H1 (cell line): ENCODE measurements at regions not wholly inside any gene's neighbourhood (a gene's known extent, or its start where the extent isn't known, plus 50 kb on each side); places are given as distances from the start of the nearest gene placed in this dataset.

Source experiments
- CTCF ChIA-PET: fragments of 300-600 bp; sonication (Branson Sonifier 250); formaldehyde crosslinking; loops from one replicate; lab custom pipeline; 2021; ENCODE audit not compliant: partially characterized antibody; lab: Charles Lee
- POLR2A ChIA-PET: fragments of 300-600 bp; sonication (Branson Sonifier 250); formaldehyde crosslinking; loops from one replicate; lab custom pipeline; 2021; ENCODE audit warnings: inconsistent platforms; ENCODE audit not compliant: partially characterized antibody; lab: Charles Lee
- DNase-seq, 2 experiments: peaks; one replicate each; pipeline versions ENCODE4 v3.0.0 to v3.0.0-alpha.2; 2010 to 2022; ENCODE audit warnings: low spot score in 2 of 2, low read depth in 1 of 2, mixed read lengths in 1 of 2
- FAIRE-seq: peaks from 2 replicates; lab custom pipeline; 2011; peaks lifted over from hg19 to GRCh38; lab: Jason Lieb, UNC
- H2AFZ ChIP-seq: 2 replicates; pipeline ENCODE4 v1.8.1; 2012; ENCODE audit warnings: low read length, inconsistent platforms
- H2AK5ac ChIP-seq: 2 replicates; pipeline ENCODE4 v1.6.1; 2013; ENCODE audit warnings: low read depth, low read length
- H2BK120ac ChIP-seq: replicated peaks from 2 replicates; pipeline ENCODE3; 2013; ENCODE audit warnings: low read depth, low read length, inconsistent platforms
- H2BK12ac ChIP-seq: 2 replicates; pipeline ENCODE4 v1.6.1; 2013; ENCODE audit warnings: low read depth, low read length
- H2BK15ac ChIP-seq: 2 replicates; pipeline ENCODE4 v1.6.1; 2013; ENCODE audit warnings: low read length
- H2BK20ac ChIP-seq: 2 replicates; pipeline ENCODE4 v1.6.1; 2013; ENCODE audit warnings: low read length
- H2BK5ac ChIP-seq: 2 replicates; pipeline ENCODE4 v1.6.1; 2013; ENCODE audit warnings: low read depth, low read length
- H3K14ac ChIP-seq: 2 replicates; pipeline ENCODE4 v1.6.1; 2013; ENCODE audit warnings: inconsistent platforms; ENCODE audit not compliant: insufficient read length
- H3K18ac ChIP-seq: 2 replicates; pipeline ENCODE4 v1.6.1; 2013; ENCODE audit warnings: low read length; ENCODE audit errors: extremely low read depth
- H3K23ac ChIP-seq: 2 replicates; pipeline ENCODE4 v1.6.1; 2013; ENCODE audit warnings: inconsistent platforms; ENCODE audit not compliant: insufficient read length
- H3K23me2 ChIP-seq: 2 replicates; pipeline ENCODE4 v1.6.1; 2013; ENCODE audit warnings: low read depth, low read length
- H3K27ac ChIP-seq: 2 replicates; pipeline ENCODE4 v1.6.1; 2011; ENCODE audit warnings: low read depth, low read length, inconsistent platforms
- H3K27me3 ChIP-seq, 4 experiments: replicated peaks in 1 of 4; 1 replicate in 1 of 4; 2 replicates in 3 of 4; pipeline versions ENCODE4 v1.6.1 to v1.8.1; 2011 to 2013; ENCODE audit warnings: low read length in 3 of 4, mild to moderate bottlenecking in 3 of 4, inconsistent platforms in 2 of 4, mixed read lengths in 2 of 4, moderate library complexity in 1 of 4; ENCODE audit not compliant: control insufficient read depth in 3 of 4, insufficient read depth in 3 of 4; ENCODE audit errors: extremely low read depth in 1 of 4
- H3K36me3 ChIP-seq, 4 experiments: 2 replicates each; pipeline versions ENCODE4 v1.6.1 to v1.8.1; 2011 to 2013; ENCODE audit warnings: mild to moderate bottlenecking in 4 of 4, low read length in 3 of 4, moderate library complexity in 2 of 4, control low read depth in 1 of 4, inconsistent platforms in 1 of 4; ENCODE audit not compliant: insufficient read depth in 4 of 4, control insufficient read depth in 2 of 4
- H3K4ac ChIP-seq: replicated peaks from 2 replicates; pipeline ENCODE3; 2013; ENCODE audit warnings: low read length, low read depth, mixed read lengths, inconsistent platforms; ENCODE audit not compliant: insufficient read length
- H3K4me1 ChIP-seq, 4 experiments: replicated peaks in 1 of 4; 1 replicate in 1 of 4; 2 replicates in 3 of 4; pipeline versions ENCODE4 v1.6.1 to v1.8.1; 2011 to 2013; ENCODE audit warnings: low read length in 3 of 4, inconsistent platforms in 2 of 4, mixed read lengths in 1 of 4; ENCODE audit not compliant: insufficient read depth in 4 of 4, control insufficient read depth in 3 of 4
- H3K4me2 ChIP-seq, 2 experiments: 2 replicates each; pipeline versions ENCODE4 v1.6.1 to v1.8.1; 2011 to 2013; ENCODE audit warnings: low read depth in 2 of 2, low read length in 2 of 2, control low read depth in 1 of 2, inconsistent platforms in 1 of 2, mild to moderate bottlenecking in 1 of 2; ENCODE audit not compliant: insufficient read depth in 1 of 2
- H3K4me3 ChIP-seq, 4 experiments: fragments of 200-600, 300-600 bp in 1 of 4; sonication (generic), shearing (Covaris generic), sonication (Bioruptor Twin) in 1 of 4; 2 replicates each; pipeline versions ENCODE4 v1.5.1 to v1.8.1; 2011 to 2016; ENCODE audit warnings: low read length in 4 of 4, low read depth in 3 of 4, control low read depth in 2 of 4, inconsistent platforms in 2 of 4, mild to moderate bottlenecking in 2 of 4, mixed read lengths in 1 of 4, moderate library complexity in 1 of 4; ENCODE audit not compliant: insufficient read depth in 2 of 4; ENCODE audit errors: extremely low read depth in 1 of 4
- H3K56ac ChIP-seq: replicated peaks from 2 replicates; pipeline ENCODE3; 2013; ENCODE audit warnings: low read depth, mild to moderate bottlenecking, mixed read lengths, low read length, inconsistent platforms; ENCODE audit not compliant: insufficient read length
- H3K79me1 ChIP-seq: 2 replicates; pipeline ENCODE4 v1.6.1; 2013; ENCODE audit warnings: low read depth, low read length, control low read depth
- H3K79me2 ChIP-seq, 2 experiments: 2 replicates each; pipeline versions ENCODE4 v1.6.1 to v1.8.1; 2012 to 2013; ENCODE audit warnings: low read length in 2 of 2, mild to moderate bottlenecking in 2 of 2, inconsistent platforms in 1 of 2; ENCODE audit not compliant: insufficient read depth in 2 of 2, control insufficient read depth in 1 of 2
- H3K9ac ChIP-seq, 4 experiments: replicated peaks in 1 of 4; 1 replicate in 1 of 4; 2 replicates in 3 of 4; pipeline versions ENCODE4 v1.6.1 to v1.8.1; 2011 to 2013; ENCODE audit warnings: low read depth in 3 of 4, low read length in 3 of 4, control low read depth in 2 of 4, mild to moderate bottlenecking in 2 of 4, moderate library complexity in 2 of 4, inconsistent platforms in 1 of 4; ENCODE audit errors: extremely low read depth in 1 of 4
- H3K9me3 ChIP-seq, 2 experiments: 2 replicates each; pipeline versions ENCODE4 v1.6.1 to v1.8.1; 2012 to 2013; ENCODE audit warnings: mild to moderate bottlenecking in 2 of 2, moderate library complexity in 2 of 2, control low read depth in 1 of 2, inconsistent platforms in 1 of 2, low read depth in 1 of 2, low read length in 1 of 2, mixed read lengths in 1 of 2; ENCODE audit not compliant: insufficient read depth in 2 of 2
- H4K20me1 ChIP-seq, 2 experiments: replicated peaks in 1 of 2; 2 replicates each; pipeline versions ENCODE3 to v1.8.1; 2011 to 2013; ENCODE audit warnings: inconsistent platforms in 2 of 2, low read length in 2 of 2, mild to moderate bottlenecking in 1 of 2; ENCODE audit not compliant: insufficient read depth in 2 of 2, control insufficient read depth in 1 of 2
- H4K5ac ChIP-seq: 2 replicates; pipeline ENCODE4 v1.6.1; 2013; ENCODE audit warnings: low read length, low read depth, mixed read lengths, inconsistent platforms; ENCODE audit not compliant: insufficient read length
- H4K8ac ChIP-seq: 2 replicates; pipeline ENCODE4 v1.8.0; 2013; ENCODE audit warnings: mild to moderate bottlenecking, moderate library complexity, low read length, inconsistent platforms; ENCODE audit not compliant: insufficient read depth; ENCODE audit errors: extremely low read depth
- H4K91ac ChIP-seq: replicated peaks from 2 replicates; pipeline ENCODE3; 2013; ENCODE audit warnings: low read length, mixed read lengths, inconsistent platforms; ENCODE audit not compliant: insufficient read length
- ASH2L ChIP-seq: fragments of 200-600, 300-600 bp; sonication (generic); IDR thresholded peaks from one replicate; pipeline ENCODE4 v1.7.1; 2017; ENCODE audit warnings: low read length
- ATF2 ChIP-seq: IDR thresholded peaks from 2 replicates; pipeline ENCODE4 v1.6.1; 2012; ENCODE audit warnings: low read length, inconsistent platforms
- ATF3 ChIP-seq: IDR thresholded peaks from 2 replicates; pipeline ENCODE4 v1.6.1; 2011; ENCODE audit warnings: low read depth, mild to moderate bottlenecking, low read length; ENCODE audit not compliant: insufficient read depth
- CREB1 ChIP-seq: IDR thresholded peaks from 2 replicates; pipeline ENCODE4 v1.6.1; 2012; ENCODE audit warnings: inconsistent platforms
- E2F6 ChIP-seq: IDR thresholded peaks from 2 replicates; pipeline ENCODE4 v1.6.1; 2012; ENCODE audit warnings: inconsistent platforms
- GABPA ChIP-seq: IDR thresholded peaks from 2 replicates; pipeline ENCODE4 v1.6.1; 2011; ENCODE audit warnings: mild to moderate bottlenecking, low read length, moderate library complexity, borderline replicate concordance; ENCODE audit not compliant: insufficient read depth
- RXRA ChIP-seq: IDR thresholded peaks from 2 replicates; pipeline ENCODE4 v1.6.1; 2011; ENCODE audit warnings: low read depth, mild to moderate bottlenecking, low read length, moderate library complexity; ENCODE audit not compliant: insufficient read depth

- FAIRE-seq: no peak
- Histone ChIP-seq H3K56ac (no peak overlapping the region), H3K79me2 (no peaks in the 10 kb centered on the region), H3K23ac (no peak overlapping the region), H3K27me3 (no peaks in the 10 kb centered on the region), H3K18ac (no peak overlapping the region), H2BK5ac (no peak overlapping the region), H4K91ac (no peak overlapping the region), H2BK12ac (no peak overlapping the region), H3K9me3 (no peaks in the 10 kb centered on the region), H2AK5ac (no peak overlapping the region), H4K8ac (no peak overlapping the region), H2AFZ (no peak overlapping the region), H3K4ac (no peak overlapping the region), H3K23me2 (no peaks in the 10 kb centered on the region), H3K36me3 (no peaks in the 10 kb centered on the region), H2BK15ac (no peak overlapping the region), H3K4me3 (no peak overlapping the region), H3K79me1 (no peaks in the 10 kb centered on the region), H4K20me1 (no peaks in the 10 kb centered on the region), H2BK120ac (no peak overlapping the region), H3K27ac (no peak overlapping the region), H2BK20ac (no peak overlapping the region), H3K4me1 (no peaks in the 10 kb centered on the region), H3K14ac (no peak overlapping the region), H4K5ac (no peak overlapping the region), H3K9ac (no peak overlapping the region), H3K4me2 (no peak overlapping the region)
- POLR2A ChIA-PET: no interaction called here
- DNase-seq: no peak
- CTCF ChIA-PET: interaction anchor here (0.7 to 3.5 kb wide), 4 partner anchors 11 to 19 kb away, joined by 3 to 17 read pairs (median 4); no protein-coding TSS in a partner anchor
- TF ChIP-seq ATF3 (no peak), CREB1 (no peak), GABPA (no peak), ATF2 (no peak), RXRA (no peak), ASH2L (no peak), E2F6 (no peak)
Observed at GRCh38 chr2:17182399-17182798, 335.8 kb downstream of the RAD51AP2 start.
